SKM-1 treated with dmso at 0.1 percent for 144 hours (cell line): ENCODE measurements at regions not wholly inside any gene's neighbourhood (a gene's known extent, or its start where the extent isn't known, plus 50 kb on each side); places are given as distances from the start of the nearest gene placed in this dataset.
"Not testable (repeated sequence)": the region's sequence is repeated elsewhere in the genome, so short reads cannot be mapped to it uniquely, and the experiment has no call there.

Source experiments
- DNase-seq: peaks from one replicate; lab custom pipeline; 2025; ENCODE audit not compliant: unreplicated experiment; lab: John Stamatoyannopoulos, UW

DNA sequence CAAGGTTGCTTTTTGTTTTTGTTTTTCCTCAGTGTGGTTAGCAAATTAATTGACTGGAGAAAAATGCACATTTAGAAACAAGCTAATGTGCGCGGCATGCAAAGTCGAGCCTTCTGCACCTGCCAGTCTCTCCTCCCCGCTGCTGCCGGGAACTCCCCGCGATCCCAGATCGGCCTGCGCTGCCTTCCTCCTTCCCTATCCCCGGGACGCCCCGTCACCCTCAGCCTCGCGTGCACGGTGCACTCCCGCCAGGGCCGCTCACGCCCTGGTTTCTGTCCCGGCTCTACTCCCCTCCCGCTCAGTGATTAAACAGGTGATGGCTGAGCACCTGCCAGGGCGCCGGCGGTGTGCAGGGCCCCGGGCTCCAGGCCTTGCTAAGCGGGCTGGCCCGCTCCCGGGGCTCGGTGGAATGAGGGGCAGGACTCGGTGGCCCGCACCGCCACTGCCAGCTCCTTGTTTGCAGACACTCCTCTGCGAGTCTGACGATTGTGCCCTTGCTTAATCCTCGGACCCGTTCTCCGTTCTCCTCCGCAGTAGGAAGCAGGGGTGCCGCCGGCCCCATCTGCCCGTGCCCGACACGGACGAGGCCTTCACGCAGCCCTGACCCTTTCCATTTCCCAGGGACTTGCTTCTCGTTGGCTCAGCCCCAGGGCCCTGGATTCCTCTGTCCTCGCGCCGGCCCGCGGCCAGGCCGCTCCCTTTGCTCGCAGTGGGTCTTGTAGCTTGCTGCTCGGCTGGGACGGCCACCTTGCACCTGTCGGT is 143.4 kb downstream of the TRIML1 start:
- DNase-seq, result no peak

DNA sequence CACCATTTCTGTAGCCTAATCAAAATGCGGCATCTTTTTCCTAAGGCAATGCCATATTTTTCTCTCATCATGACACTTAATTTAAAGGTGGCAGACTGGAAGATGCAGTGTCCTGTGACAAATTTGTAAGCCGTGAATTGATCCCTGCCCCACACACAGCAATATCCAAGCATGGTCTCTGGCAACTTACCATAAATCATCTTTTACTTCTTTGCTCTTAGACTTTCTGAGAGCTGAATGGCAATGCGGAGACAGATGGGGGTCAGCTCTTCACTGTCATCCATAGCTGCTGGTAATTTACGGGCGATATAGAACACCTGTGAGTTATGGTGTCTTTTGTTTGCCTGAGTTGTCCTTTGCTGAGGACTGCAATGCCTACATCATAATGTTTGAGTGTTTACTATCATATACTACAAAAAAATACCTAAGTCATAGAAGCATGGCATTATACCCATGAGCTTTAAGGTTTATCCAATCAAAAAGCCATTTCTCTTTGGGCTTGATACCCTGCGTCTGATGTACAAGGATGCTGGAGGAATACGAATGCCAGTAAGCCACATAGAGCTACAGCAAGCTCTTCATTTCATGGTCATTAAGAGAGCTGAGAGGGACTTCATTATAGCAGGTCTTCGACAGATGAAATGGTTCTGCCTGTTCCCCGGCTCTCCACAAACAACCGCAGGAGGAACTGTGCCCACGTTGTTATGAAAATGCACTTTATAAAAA is 148.1 kb downstream of the TRIML1 start:
- no peak for DNase-seq

DNA sequence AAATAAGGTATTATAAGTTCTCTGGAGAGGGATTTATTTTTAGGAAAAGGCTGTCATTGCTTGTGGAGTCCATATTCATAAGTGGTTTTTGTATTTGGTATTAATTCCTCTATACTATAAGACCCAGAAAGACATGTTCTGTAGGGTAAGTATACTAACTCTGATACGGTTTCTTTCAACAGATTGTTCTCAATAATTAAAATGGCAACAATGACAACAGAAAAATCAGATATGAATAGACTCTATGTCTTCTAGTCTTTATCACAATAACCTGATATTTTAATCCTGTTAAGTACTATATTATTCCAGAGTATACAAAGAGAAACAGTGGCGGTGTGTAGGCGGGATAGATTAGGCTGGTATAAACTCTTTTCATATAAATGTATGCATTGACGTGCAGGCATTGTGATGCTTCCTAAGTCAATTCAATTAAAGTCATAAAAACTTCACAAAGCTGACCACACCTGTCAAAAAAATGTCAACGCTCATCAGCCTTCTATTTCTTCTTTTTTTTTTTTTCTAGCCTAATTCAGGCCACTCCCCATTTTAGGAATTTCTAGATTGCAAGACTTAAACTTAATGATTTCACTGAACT is 150.4 kb downstream of the TRIML1 start:
- DNase-seq, result no peak

DNA sequence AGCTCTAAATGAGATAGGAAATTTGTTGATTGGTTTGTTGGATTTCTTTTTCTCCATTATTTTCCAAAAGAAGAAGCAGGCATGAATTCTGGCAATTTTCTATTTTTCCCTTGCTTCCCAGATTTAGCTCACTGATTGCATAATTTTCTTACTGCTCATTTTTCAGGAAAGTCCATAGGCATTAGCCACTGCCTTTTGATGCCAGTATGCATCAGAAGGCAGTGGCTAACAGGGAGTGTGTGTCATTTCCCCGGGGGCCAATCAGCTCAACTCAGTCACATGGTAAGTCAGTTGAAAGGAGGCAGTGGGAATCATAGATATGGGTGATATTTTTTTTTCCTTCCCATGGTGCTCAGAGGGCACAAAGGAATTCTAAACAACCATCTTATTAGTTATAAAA is 156.7 kb downstream of the TRIML1 start:
- DNase-seq, result no peak

DNA sequence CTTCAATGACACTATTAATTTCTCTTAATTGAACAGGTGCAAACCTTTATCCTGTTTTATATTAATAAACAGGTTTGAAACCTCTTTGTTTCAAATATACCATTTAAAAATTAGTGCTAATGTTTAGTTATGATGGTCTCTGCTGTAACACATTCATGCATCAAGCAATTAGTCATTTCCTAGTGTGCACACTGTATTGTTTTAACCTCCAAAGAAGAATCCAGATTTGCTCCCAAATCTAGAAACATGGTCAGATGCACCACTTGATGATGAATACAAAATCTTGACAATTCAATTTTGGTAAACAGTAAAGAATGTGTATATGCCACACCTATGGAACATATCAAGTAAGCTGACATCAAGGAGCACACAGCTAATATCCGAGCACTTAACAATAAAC is 157.1 kb downstream of the TRIML1 start:
- no peak for DNase-seq

DNA sequence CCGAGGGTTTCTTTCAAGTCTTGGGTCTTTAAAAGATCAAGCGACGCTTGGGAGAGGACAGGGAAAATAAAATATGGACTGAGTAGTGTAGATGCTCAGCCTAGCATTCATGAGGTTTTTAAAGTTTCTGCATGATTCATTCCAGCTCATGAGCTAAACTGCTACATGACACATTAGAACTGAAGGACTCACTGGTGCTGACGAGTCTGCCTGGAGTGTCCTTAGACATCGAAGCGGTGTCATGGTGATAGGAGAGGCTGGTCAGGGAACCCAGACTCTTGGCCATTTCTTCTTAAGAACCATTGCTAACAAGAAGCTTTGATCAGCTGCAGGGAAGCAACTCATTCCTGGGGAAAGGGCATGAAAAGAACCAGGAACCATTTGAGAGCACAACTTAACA is 158.6 kb downstream of the TRIML1 start:
- no peak for DNase-seq

DNA sequence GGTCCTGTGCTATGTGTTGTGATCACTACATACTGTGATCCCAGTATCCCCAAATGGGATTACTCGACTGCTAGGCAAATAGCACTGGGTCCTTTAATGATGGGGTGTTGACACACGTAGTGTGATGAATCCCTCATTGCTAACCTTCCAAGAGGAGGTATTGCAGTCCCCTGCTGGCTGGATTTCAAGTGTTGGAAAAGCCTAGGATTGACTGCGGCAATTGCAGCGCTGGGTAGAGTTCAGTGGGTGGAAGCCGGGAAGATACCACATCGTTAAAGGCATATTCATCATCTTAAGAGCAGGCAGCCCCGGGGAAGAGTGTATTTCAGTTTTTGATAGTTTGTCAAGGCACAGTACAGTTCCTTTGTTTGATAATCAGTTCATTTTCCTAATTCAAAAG is 159.9 kb downstream of the TRIML1 start:
- DNase-seq, result no peak

DNA sequence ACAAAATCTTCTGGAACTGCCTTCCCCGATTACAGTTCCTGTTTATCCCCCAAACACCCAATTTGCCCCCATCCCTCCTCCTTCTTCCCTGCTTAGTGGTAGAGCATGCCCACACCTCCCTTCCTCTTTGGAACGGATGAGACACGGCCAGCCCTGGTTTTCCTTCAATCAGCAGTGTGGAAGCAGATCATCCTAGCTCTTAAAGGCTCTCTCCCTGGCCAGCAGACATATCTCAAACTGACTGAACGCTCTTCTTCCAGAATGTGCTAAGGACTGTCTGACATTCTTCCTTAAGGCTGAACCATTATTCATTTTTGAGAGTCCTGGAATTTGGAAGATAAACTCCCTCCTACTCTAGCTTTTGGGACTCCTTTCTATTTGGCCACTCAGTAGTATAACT is 161.1 kb downstream of the TRIML1 start:
- no peak for DNase-seq

DNA sequence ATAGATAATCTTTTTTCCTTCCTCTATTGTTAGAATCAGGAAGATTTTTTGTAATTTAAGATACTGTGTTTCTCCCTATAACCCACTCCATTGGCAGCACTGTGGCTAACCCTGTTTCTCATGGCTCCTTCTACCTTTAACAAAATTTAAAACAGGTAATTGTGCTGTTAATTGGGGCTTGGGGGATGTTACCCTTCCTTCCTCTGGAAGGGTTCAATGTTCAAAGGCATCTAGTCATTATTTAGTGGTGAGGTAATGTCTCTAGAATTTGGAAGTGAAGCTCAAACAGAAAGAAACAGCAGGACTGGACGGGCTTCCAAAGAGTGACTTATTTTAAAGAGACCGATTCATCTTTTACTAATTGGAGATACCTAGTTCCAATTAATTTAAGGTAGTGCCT is 166.4 kb downstream of the TRIML1 start:
- DNase-seq, result no peak

DNA sequence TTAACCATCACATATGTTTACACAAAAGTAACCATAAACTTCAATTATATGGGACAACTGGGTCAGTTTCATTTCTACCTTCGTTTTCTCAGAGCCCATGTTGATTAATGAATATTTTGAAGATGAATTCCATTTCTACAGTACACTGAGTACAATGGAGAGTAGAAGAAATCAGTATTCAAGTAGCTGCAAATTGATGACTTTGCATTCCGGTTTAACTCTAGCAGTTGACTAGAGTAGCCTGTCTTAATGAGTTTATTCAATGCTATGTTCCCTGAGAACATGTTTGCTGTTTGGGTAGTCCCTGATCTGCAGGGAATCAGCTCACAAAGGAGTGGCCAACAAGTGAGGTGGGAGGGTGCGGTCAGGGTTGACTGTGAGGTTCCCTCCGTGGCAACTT is 168.3 kb downstream of the TRIML1 start:
- DNase-seq, result no peak

DNA sequence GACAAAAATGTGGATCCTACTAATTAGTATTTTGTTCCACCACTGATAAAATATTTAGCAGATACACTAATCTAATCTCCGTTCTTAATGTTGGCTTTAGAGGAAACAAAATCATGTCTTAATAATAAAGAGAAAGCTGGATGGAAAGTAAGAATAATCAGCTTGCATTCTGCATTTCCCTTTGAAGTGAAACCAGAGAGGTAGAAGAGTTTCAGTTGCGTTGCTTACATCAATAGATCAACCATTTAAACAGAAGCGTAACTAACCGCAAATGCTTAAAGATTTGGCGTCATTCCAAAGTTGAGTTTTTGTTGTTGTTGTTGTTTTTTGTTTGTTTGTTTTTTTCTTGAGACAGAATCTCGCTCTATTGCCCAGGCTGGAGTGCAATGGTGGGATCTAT is 168.9 kb downstream of the TRIML1 start:
- DNase-seq, result no peak

DNA sequence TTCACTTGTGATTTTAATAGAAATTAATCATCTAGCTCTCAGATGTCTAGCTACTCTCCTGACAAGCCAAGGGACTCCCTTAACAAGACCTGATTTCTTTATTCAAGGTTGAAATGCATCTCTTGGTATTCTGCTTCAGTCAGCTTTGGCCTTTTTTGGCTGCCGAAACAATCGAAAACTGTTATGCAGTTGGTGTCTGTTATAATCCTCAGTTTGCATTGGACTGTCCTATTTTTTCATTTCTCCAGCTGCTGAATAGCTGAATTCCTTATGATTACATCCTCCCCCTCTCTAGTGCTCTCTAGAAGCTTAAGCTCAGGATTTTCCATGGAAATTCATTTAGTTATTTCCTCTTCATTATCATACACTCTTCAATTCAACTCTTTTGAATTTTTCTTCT is 177.2 kb downstream of the TRIML1 start:
- no peak for DNase-seq

DNA sequence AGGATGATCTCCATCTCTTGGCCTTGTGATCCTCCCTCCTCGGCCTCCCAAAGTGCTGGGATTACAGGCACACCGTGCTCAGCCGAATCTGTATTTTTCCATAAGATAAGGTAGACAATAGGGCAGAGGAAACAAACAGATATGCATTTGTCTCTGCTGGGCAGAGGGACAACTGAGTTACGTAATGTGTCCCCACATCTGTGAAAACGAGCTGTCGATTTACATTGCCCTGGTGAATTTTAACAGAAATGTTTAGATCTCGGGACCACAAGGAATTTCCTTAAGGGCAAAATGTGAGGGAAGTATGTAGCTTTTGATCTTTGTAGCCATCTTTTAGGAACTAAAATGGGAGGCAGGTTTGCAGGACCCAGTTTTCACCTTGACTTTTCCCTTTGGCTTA is 189.7 kb downstream of the TRIML1 start:
- DNase-seq, result no peak

DNA sequence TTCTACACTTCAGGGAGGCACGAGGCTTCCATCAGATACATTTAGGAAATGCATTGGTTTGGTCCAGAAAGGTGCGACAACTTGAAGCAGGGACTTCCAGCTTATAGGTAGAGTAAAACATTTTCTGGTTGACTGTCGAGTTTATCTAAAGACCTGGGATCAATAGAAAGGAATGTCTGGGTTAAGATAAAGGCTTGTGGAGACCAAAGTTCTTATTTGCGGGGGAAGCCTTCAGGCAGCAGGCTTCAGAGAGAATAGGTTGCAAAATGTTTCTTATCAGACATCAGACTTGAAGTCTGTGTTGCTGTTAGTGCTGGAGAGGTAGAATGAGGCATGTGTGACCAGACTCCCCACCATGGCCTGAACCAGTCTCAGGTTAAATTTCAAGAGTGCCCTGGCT is 190.3 kb downstream of the TRIML1 start:
- DNase-seq, result no peak

DNA sequence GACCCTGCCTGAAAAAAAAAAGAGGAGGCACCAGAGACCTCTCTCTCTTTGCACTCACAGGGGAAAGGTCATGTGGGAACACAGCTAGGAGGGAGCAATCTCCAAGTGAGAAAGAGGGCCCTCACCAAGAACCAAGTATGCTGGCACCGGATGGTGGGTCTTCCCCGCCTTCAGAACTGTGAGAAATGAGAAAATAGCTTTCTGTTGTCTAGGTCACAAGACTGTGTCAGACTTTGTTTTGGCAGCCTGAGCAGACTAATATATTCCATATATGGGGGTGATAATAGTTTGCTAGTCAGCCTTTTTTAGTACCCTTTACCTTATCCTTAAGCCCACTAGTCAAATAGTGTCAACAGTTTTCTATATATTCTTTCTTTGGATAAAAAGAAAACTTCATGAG is 193.0 kb downstream of the TRIML1 start:
- DNase-seq, result no peak

DNA sequence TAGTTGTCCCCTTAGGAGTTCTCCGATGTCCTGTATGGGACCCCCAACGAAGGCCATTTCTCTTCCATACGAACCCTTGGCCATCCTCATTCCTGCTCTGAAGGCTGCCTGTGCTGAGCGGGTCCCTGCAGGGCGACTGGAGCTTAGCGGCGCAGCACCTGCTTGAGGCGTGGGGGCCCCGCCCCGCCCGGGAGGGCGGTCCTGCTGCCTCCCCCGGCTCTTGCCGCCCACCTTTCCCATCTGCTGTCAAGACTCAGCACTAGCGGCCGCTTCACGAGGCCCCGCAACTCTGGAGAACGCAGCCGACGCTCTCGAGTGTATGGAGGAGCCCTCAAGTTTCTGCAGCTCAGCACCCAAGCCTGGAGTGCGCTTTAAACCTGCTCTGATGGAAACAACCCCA is 197.7 kb downstream of the TRIML1 start:
- DNase-seq, result no peak

DNA sequence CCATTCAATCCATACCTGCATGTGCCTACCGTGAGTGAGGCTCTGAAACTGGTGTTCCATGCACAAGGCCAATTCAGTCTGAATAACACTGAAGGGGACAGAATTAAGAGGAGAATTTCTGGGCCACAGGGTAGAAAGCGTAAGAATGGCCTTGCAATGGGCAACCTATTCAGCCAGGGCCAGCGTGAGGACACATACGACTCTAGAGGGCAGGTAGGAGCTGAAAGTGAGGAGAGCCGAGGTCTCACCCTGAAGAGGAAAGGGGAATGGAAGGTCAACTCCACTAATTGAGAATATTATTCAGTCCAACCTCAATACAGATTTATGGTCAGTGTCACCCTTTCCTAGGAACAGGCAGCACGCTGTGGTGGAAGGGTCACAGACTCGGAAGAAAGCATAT is 202.2 kb downstream of the TRIML1 start:
- no peak for DNase-seq

DNA sequence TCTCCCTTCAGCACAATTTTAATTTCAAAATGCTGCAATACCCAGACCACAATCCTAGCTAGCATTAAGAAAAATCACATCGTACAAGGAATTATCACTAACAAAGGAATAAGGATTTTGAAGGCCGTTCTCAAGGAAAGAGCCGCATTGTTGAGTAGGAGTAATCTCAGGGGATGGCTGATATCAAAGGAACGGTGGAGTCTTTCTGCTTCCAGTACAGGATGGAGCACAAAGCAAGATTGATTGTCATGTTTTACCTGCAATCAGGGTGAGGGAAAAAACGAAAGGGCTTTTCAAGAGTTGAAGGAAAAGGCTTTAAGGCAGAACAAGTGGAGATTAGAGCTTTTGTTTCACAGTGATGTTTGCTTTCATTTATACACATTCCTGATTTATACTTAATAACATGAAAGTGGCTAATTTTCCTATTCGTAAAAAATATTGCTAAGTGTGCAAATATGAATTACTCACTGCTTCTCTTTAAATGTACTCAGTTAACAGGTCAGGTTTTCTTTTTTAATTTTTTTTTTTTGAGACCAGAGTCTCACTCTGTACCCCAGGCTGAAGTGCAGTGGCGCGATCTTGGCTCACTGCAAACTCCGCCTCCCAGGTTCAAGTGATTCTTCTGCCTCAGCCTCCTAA is 207.0 kb downstream of the TRIML1 start:
- DNase-seq, result no peak

DNA sequence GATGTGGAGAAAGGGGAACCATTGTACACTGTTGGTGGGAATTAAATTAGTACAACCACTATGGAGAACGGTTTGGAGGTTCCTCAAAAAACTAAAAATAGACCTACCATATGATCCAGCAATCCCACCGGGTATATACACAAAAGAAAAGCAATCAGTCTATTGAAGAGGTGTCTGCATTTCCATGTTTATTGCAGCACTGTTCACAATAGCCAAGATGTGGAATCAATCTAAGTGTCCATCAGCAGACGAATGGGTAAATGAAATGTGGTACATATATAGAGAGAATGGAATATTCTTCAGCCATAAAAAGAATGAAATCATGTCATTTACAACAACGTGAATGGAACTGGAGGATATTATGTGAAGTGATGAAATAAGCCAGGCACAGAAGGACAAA is 208.1 kb downstream of the TRIML1 start:
- no peak for DNase-seq

DNA sequence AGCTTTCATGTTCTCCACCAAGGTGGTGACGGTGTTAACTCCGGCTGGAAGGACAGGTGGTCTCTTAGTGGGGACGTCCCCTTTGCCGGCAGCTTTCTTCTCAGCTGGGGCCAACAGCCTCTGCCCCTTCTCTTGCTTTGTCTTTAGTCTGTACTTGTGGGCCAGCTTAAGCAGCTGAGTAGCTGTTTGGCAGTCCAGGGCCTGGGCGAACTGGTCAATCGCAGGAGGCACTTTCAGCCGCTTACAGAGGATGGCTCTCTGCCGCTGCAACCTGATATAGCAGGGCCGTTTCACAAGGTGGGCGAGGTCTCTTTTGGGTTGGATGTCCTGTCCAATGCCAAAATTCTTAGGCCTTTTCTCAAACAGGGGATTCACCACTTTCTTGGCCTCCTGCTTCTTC is 210.3 kb downstream of the TRIML1 start:
- DNase-seq, result not testable (repeated sequence)

DNA sequence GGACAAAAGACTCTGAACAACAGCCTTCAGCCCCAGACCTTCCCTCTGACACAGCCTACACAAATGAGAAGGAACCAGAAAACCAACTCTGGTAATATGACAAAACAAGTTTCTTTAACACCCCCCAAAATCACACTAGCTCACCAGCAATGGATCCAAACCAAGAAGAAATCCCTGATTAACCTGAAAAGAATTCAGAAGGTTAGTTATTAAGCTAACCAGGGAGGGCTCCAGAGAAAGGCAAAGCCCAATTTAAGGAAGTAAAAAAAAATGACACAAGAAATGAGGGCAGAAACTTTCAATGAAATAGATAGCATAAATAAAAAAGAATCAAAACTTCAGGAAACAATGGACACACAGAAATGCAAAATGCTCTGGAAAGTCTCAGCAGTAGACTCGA is 224.0 kb downstream of the TRIML1 start:
- no peak for DNase-seq

DNA sequence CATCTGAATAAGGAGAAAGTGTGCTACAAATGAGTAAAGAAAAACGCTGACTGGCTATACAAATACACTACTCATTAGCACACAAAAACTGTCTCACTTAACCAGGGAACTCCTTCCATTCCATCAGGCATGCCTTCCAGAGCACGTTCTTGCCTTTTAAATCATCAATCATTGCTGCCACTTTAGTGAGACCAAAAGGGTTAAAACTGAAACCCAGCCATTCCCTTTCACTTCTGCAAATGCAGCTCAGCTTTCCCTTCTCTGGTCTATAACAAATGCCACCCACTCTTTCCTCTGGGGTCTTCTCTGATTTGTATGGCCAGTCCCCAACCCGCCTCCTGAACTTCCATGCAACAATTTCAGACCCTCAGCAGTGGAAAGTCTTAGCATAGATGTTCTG is 231.5 kb downstream of the TRIML1 start:
- no peak for DNase-seq
